ENCODE measurements at regions not wholly inside any gene's neighbourhood (a gene's known extent, or its start where the extent isn't known, plus 50 kb on each side); places are given as distances from the start of the nearest gene placed in this dataset.

DNA sequence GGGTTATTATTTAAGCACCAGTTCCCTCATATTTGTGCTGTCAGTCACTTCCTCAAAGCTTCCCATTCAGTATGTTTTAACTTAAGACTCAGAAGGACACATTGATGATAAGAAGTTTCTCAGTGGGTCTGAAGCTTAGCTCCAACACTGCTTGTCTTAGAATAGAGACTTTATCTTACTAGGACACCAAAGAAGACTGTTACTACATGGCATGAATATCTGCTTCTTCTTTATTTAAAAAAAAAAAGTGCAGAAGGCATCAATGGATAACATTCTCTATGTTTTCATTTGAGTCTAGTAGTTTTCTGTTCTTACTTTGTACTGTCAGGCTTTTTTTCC, 404.2 kb downstream of the DAD1 start:
- CTCF ChIA-PET: interaction anchor here (0.7 to 2.7 kb wide), 4 partner anchors 13 to 369 kb away, joined by 3 to 20 read pairs (median 3); no protein-coding TSS in a partner anchor
- in situ Hi-C loops (cut with MboI) (no loop called here), intact Hi-C loops (cut with micrococcal nuclease; ENCODE audit: unreplicated experiment) (no loop called here)
- SMC1A ChIA-PET (ENCODE audit: uncharacterized antibody, unreplicated experiment): no interaction called here
- POLR2A ChIA-PET: no interaction called here
- no peak overlapping the region for H3K4me2 ChIP-seq (ENCODE audit: control insufficient read depth, insufficient read depth)
- no peaks in the 10 kb centered on the region for H3K36me3 ChIP-seq (ENCODE audit: control insufficient read depth in 2 of 2, insufficient read depth in 2 of 2, low read length in 1 of 2)
- RAD21 ChIA-PET (ENCODE audit: unreplicated experiment): no interaction called here
- FAIRE-seq (no peak), DNase-seq (ENCODE audit: low read depth, low spot score) (no peak), ATAC-seq (no peak)
- H3K79me2 ChIP-seq (ENCODE audit: control insufficient read depth, insufficient read depth, low read length): no peaks in the 10 kb centered on the region
- no peaks in the 10 kb centered on the region for H4K20me1 ChIP-seq (ENCODE audit: control insufficient read depth, insufficient read depth)
- no peak overlapping the region for H2AFZ ChIP-seq (ENCODE audit: control insufficient read depth, low read depth, low read length)
- no peak overlapping the region for H3K9ac ChIP-seq (ENCODE audit: control insufficient read depth, insufficient read depth, low read length)
- H3K4me1 ChIP-seq (ENCODE audit: control insufficient read depth, insufficient read depth, low read length): no peaks in the 10 kb centered on the region
- H3K27me3 ChIP-seq (replicated peaks in 1 of 2; ENCODE audit: control insufficient read depth in 2 of 2, insufficient read depth in 2 of 2, low read length in 1 of 2): peaks cover 0 to 4% of the 10 kb centered on the region in 2 experiments; a peak in 1 of 4 replicates
- no peaks in the 10 kb centered on the region for H3K9me3 ChIP-seq (replicated peaks; ENCODE audit: control insufficient read depth, insufficient read depth, low read length)
- TF ChIP-seq IKZF1 (conservative IDR thresholded peaks at IDR 0.05): no peak
- TF ChIP-seq, protein P1, sequence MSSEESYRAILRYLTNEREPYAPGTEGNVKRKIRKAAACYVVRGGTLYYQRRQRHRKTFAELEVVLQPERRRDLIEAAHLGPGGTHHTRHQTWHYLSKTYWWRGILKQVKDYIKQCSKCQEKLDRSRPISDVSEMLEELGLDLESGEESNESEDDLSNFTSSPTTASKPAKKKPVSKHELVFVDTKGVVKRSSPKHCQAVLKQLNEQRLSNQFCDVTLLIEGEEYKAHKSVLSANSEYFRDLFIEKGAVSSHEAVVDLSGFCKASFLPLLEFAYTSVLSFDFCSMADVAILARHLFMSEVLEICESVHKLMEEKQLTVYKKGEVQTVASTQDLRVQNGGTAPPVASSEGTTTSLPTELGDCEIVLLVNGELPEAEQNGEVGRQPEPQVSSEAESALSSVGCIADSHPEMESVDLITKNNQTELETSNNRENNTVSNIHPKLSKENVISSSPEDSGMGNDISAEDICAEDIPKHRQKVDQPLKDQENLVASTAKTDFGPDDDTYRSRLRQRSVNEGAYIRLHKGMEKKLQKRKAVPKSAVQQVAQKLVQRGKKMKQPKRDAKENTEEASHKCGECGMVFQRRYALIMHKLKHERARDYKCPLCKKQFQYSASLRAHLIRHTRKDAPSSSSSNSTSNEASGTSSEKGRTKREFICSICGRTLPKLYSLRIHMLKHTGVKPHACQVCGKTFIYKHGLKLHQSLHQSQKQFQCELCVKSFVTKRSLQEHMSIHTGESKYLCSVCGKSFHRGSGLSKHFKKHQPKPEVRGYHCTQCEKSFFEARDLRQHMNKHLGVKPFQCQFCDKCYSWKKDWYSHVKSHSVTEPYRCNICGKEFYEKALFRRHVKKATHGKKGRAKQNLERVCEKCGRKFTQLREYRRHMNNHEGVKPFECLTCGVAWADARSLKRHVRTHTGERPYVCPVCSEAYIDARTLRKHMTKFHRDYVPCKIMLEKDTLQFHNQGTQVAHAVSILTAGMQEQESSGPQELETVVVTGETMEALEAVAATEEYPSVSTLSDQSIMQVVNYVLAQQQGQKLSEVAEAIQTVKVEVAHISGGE (CRISPR knock-in tag; IDR thresholded peaks at IDR 0.05): no peak
- no peak for TF ChIP-seq ZNF24 (IDR thresholded peaks at IDR 0.05)
- no peak for TF ChIP-seq POLR2A (IDR thresholded peaks at IDR 0.05; ENCODE audit: low read depth, low read length)
- no peak for TF ChIP-seq CREM (IDR thresholded peaks at IDR 0.05; ENCODE audit: low read depth)
- H3K27ac ChIP-seq (ENCODE audit: control insufficient read depth, insufficient read depth): no peak overlapping the region
- no TSS peak for BruUV-seq (replicated peaks)
- no peak overlapping the region for H3K4me3 ChIP-seq
